Activated B cell treated with CpG ODN at 0.5 μM for 24 hours (primary cell): ENCODE measurements at regions not wholly inside any gene's neighbourhood (a gene's known extent, or its start where the extent isn't known, plus 50 kb on each side); places are given as distances from the start of the nearest gene placed in this dataset.

Experiments
- ATAC-seq: fragments of 200-7000 bp; cut with Tn5 transposase; one replicate; pipeline ENCODE4 v1.10.0; 2021; ENCODE audit warnings: low read depth, mild to moderate bottlenecking, moderate library complexity
- CTCF ChIA-PET: fragments of 350-600 bp; sonication (Branson Sonifier 250); formaldehyde crosslinking; loops from one replicate; lab custom pipeline; 2021; ENCODE audit warnings: antibody characterized with exemption; lab: Charles Lee
- POLR2A ChIA-PET: fragments of 350-600 bp; sonication (Branson Sonifier 250); formaldehyde crosslinking; loops from one replicate; lab custom pipeline; 2021; ENCODE audit warnings: antibody characterized with exemption; lab: Charles Lee
- DNase-seq: peaks from one replicate; pipeline ENCODE4 v3.0.0; 2022
- H3K27ac Mint-ChIP-seq: one replicate; pipeline ENCODE4 v1.8.0; 2020; ENCODE audit warnings: mixed read lengths
- H3K27me3 Mint-ChIP-seq: one replicate; pipeline ENCODE4 v1.8.0; 2021; ENCODE audit warnings: mixed read lengths
- H3K36me3 Mint-ChIP-seq: one replicate; pipeline ENCODE4 v1.8.0; 2021; ENCODE audit warnings: low read depth, mixed read lengths
- H3K4me1 Mint-ChIP-seq: one replicate; pipeline ENCODE4 v1.8.0; 2021; ENCODE audit warnings: mixed read lengths
- H3K4me3 Mint-ChIP-seq: one replicate; pipeline ENCODE4 v1.8.0; 2020; ENCODE audit warnings: mild to moderate bottlenecking, mixed read lengths
- H3K9me3 Mint-ChIP-seq: one replicate; pipeline ENCODE4 v1.8.0; 2020; ENCODE audit warnings: mixed read lengths
- intact Hi-C: fragments of 100-400 bp; cut with micrococcal nuclease; formaldehyde crosslinking; loops from one replicate; pipeline ENCODE4 v1.15.1; 2024
- TF ChIP-seq, protein P1 (sequence below): fragments of 200-600 bp; IDR thresholded peaks from one replicate; pipeline ENCODE4 v1.8.0; 2022; ENCODE audit warnings: antibody characterized with exemption, mild to moderate bottlenecking

GRCh38 chr5:20157089-20157488 is 169.1 kb upstream of the CDH18 start:
- no peak overlapping the region for H3K4me3 Mint-ChIP-seq
- ChIA-PET POLR2A (no interaction called here), CTCF (no interaction called here)
- H3K9me3 Mint-ChIP-seq = peaks cover 13% of the 10 kb centered on the region
- no peak overlapping the region for H3K27ac Mint-ChIP-seq
- H3K36me3 Mint-ChIP-seq = no peaks in the 10 kb centered on the region
- no peak for DNase-seq
- H3K4me1 Mint-ChIP-seq = no peaks in the 10 kb centered on the region
- intact Hi-C loops = no loop called here
- H3K27me3 Mint-ChIP-seq = no peaks in the 10 kb centered on the region
- TF ChIP-seq, protein P1, sequence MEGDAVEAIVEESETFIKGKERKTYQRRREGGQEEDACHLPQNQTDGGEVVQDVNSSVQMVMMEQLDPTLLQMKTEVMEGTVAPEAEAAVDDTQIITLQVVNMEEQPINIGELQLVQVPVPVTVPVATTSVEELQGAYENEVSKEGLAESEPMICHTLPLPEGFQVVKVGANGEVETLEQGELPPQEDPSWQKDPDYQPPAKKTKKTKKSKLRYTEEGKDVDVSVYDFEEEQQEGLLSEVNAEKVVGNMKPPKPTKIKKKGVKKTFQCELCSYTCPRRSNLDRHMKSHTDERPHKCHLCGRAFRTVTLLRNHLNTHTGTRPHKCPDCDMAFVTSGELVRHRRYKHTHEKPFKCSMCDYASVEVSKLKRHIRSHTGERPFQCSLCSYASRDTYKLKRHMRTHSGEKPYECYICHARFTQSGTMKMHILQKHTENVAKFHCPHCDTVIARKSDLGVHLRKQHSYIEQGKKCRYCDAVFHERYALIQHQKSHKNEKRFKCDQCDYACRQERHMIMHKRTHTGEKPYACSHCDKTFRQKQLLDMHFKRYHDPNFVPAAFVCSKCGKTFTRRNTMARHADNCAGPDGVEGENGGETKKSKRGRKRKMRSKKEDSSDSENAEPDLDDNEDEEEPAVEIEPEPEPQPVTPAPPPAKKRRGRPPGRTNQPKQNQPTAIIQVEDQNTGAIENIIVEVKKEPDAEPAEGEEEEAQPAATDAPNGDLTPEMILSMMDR = no peak
- ATAC-seq = no peak

- Mint-ChIP-seq H3K4me1 (no peaks in the 10 kb centered on the region), H3K27me3 (no peaks in the 10 kb centered on the region), H3K9me3 (no peaks in the 10 kb centered on the region), H3K27ac (no peak overlapping the region), H3K36me3 (no peaks in the 10 kb centered on the region), H3K4me3 (no peak overlapping the region)
- ChIA-PET CTCF (no interaction called here), POLR2A (no interaction called here)
- ATAC-seq (no peak), DNase-seq (no peak)
- intact Hi-C loops = no loop called here
- TF ChIP-seq, protein P1 = no peak
Observed at GRCh38 chr5:20145240-20145639, 157.2 kb upstream of the CDH18 start.

- intact Hi-C loops = no loop called here
- Mint-ChIP-seq H3K27ac (no peak overlapping the region), H3K36me3 (no peaks in the 10 kb centered on the region), H3K27me3 (no peaks in the 10 kb centered on the region), H3K9me3 (peaks cover 15% of the 10 kb centered on the region), H3K4me3 (no peak overlapping the region), H3K4me1 (no peaks in the 10 kb centered on the region)
- ATAC-seq (no peak), DNase-seq (no peak)
- TF ChIP-seq, protein P1 = no peak
- CTCF ChIA-PET = no interaction called here
- POLR2A ChIA-PET = no interaction called here
Observed at GRCh38 chr5:20129501-20129900, 141.5 kb upstream of the CDH18 start.

DNA sequence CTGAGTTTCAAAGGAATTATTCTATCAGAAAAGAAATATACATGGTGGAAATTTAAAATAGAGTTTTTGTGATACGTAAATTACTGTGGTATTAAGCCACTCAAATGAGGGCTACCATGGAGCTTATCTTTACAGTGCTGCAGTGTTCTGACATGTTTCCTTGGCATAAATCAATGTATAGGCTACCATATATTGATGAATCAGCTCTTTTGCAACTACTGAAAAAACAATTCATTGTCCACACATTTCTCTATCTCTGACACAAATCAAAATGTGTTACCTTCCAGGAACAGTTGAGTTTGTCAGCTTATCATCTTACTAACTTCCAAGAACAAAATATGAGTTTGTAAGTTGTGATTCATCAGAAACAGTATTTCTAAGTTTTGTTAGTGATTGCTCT is 140.3 kb upstream of the CDH18 start:
- H3K27me3 Mint-ChIP-seq = no peaks in the 10 kb centered on the region
- no peak overlapping the region for H3K27ac Mint-ChIP-seq
- H3K4me1 Mint-ChIP-seq = no peaks in the 10 kb centered on the region
- TF ChIP-seq, protein P1 = no peak
- no peak overlapping the region for H3K4me3 Mint-ChIP-seq
- H3K9me3 Mint-ChIP-seq = peaks cover 13% of the 10 kb centered on the region
- no peak for DNase-seq
- no peaks in the 10 kb centered on the region for H3K36me3 Mint-ChIP-seq
- ChIA-PET POLR2A (no interaction called here), CTCF (no interaction called here)
- no peak for ATAC-seq
- intact Hi-C loops = no loop called here

DNA sequence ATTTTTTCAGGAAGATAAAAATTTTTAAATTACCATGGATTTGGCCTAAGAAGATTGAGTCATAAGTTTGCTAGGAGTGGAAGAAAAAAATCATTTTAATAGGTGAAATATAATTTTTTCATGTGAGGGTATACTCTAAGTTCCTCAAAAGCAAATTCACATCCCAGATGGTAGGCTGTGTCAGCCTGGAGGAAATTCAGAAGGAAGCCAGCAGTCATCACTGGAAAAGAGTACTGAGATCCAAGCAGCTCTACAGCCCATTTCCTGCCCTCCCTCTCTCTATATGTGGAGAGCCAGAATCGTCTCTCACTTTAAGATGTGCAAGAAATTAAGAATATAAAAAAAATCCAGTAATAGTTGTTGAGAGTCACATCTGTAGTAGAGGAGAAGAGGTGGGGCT is 126.5 kb upstream of the CDH18 start:
- ATAC-seq (no peak), DNase-seq (no peak)
- no peaks in the 10 kb centered on the region for H3K36me3 Mint-ChIP-seq
- no peak overlapping the region for H3K4me3 Mint-ChIP-seq
- no peaks in the 10 kb centered on the region for H3K27me3 Mint-ChIP-seq
- H3K4me1 Mint-ChIP-seq = no peaks in the 10 kb centered on the region
- POLR2A ChIA-PET = no interaction called here
- TF ChIP-seq, protein P1 = no peak
- H3K27ac Mint-ChIP-seq = no peak overlapping the region
- intact Hi-C loops = no loop called here
- peaks cover 3% of the 10 kb centered on the region for H3K9me3 Mint-ChIP-seq
- CTCF ChIA-PET = no interaction called here
